Stimulated activated CD4-positive, alpha-beta T cell treated with anti-CD3 and anti-CD28 coated beads, Interleukin-4, amount 100 ng/mL, for 48 hours (primary cell): ENCODE measurements at regions not wholly inside any gene's neighbourhood (a gene's known extent, or its start where the extent isn't known, plus 50 kb on each side); places are given as distances from the start of the nearest gene placed in this dataset.

Experiments
- DNase-seq, 2 donors: peaks; one replicate each; pipeline ENCODE4 v3.0.0-alpha.2; 2020; ENCODE audit warnings: low read depth in 2 of 2

DNA sequence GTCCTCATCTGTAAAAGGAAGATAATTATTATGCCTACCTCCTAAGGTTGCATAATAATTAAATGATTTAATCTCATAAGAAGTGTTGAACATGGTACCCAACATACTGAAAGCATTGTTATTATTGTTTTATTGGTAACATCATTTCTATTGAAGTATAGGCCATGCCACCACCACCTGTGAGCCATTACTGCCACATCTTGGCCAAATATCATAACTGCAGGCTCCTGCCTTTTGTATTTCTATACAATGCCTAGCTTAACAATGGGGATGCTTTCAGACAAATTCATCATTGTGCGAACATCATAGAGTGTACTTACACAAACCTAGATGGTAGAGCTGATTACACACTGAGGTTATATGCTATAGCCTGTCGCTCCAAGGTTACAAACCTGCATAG is 61.1 kb upstream of the NPSR1 start:
- DNase-seq: no peak

- no peak for DNase-seq
Measured at GRCh38 chr7:34603711-34604444, 54.1 kb upstream of the NPSR1 start.
